ENCODE measurements at regions not wholly inside any gene's neighbourhood (a gene's known extent, or its start where the extent isn't known, plus 50 kb on each side); places are given as distances from the start of the nearest gene placed in this dataset.

DNA sequence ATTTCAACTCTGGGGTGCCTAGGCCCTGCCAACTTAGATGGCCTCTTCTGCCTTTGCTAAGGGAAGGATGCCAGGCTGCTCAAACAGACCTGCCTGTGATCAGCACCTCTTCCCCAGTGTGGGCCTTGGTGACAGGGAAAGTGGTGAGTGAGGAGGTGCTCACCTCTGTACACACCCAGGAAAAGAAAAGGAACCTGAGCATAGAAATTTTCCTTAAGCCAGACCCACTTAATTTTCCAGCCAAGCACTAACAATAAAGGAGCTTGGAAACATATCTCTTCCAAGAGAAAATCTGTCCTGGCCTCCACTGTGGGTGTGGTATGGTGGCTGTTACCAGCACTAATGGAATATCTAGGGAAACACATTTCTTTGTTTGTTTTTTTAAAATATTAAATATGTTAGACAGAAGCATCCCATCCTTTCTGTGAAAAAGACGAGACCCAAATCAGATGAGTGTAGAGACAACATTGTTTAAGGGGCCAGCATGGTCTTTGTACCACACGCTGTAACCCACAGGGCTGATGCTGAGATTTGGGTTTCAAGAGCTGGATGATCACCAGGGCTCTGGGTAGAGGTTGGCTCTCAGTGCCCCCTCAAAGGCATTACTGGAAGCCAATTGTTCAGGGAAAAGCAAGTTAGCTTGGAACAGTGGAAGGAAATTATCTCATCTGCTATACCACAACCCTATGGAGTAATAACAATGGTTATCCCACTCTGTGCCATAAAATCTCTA is 472.2 kb downstream of the INSC start:
- TF ChIP-seq Cebpa-rat (IDR thresholded peaks at IDR 0.05) = no peak
- Histone ChIP-seq H3K27ac (no peak overlapping the region), H3K36me3 (no peaks in the 10 kb centered on the region), H3K9me3 (no peaks in the 10 kb centered on the region), H3K9ac (no peak overlapping the region), H4K20me1 (no peaks in the 10 kb centered on the region), H3K4me1 (no peaks in the 10 kb centered on the region), H3K27me3 (no peaks in the 10 kb centered on the region), H3K4me2 (no peak overlapping the region), H3K4me3 (no peak overlapping the region)

DNA sequence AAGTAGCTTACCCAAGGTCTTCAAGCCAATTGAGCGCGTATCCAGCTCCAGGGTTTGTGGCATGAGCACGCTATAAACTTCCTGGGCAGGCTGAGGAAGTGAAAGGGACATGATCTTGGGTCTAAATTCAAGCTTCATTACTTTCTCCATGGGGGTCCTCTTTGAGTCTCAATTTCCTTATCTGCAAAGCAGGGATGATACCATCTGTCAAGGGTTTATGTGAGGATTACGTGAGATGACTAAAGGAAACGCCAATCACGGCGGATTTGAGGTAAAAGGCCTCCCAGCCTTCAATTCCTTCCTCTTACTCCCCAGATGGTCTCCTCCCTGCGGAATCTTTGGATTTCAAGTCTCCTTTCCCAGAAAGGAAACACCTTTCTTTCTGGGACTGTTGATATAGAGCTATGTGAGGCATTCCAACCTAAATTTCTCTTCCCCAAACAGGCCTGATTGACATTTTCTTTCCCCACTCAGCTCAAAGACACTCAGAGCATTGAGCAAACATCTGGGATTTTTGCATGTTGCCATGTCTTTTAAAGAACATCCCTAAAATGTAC is 474.4 kb downstream of the INSC start:
- Histone ChIP-seq H3K4me3 (no peak overlapping the region), H3K27ac (no peak overlapping the region), H3K36me3 (no peaks in the 10 kb centered on the region), H3K9me3 (no peaks in the 10 kb centered on the region), H3K27me3 (no peaks in the 10 kb centered on the region), H4K20me1 (no peaks in the 10 kb centered on the region), H3K4me2 (no peak overlapping the region), H3K9ac (no peak overlapping the region), H3K4me1 (no peaks in the 10 kb centered on the region)
- no peak for TF ChIP-seq Cebpa-rat (IDR thresholded peaks at IDR 0.05)

DNA sequence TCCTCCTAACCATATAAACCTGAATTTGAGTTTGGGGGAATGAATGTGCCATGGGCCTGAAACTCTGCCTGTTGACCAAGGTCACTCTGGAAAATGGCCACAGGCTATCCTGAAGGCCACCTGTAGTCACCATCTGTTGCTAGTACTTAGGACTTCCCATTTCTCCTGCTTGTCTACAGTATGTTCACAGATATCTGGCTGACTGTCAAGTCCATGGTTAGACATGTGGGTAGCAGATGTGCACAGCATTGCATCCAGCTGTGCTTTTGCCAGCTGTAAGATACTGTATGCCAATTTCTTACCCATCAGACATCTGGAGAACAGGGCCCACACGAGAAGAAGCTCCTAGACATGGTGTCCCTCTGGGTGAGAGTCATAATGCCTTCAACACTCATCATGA is 475.4 kb downstream of the INSC start:
- no peak overlapping the region for H3K9ac ChIP-seq
- no peaks in the 10 kb centered on the region for H3K9me3 ChIP-seq
- no peaks in the 10 kb centered on the region for H4K20me1 ChIP-seq
- no peak overlapping the region for H3K27ac ChIP-seq
- no peak overlapping the region for H3K4me2 ChIP-seq
- H3K27me3 ChIP-seq = no peaks in the 10 kb centered on the region
- no peaks in the 10 kb centered on the region for H3K36me3 ChIP-seq
- H3K4me1 ChIP-seq = no peaks in the 10 kb centered on the region
- TF ChIP-seq Cebpa-rat (IDR thresholded peaks at IDR 0.05) = no peak
- no peak overlapping the region for H3K4me3 ChIP-seq

DNA sequence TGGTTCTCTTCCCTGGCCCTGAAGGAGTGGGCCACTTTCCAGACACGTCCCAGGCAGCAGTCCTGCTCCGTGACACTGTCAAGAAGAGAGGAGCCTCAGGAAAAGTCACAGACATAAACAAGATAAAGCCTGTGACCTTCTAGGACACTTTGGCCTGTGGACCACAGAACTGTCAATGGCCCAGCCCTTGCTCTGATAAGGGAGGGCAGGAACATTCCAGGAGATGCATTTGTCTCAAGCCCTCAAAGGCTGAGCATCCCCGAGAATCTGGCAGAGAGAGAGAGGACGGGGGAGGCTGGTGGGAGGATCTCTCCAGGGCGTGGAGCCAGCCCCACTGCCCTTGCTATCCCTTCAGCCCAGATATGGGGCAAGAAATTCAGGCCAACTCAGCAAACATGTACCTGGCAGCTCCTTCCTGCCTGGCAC is 476.4 kb downstream of the INSC start:
- TF ChIP-seq Cebpa-rat (IDR thresholded peaks at IDR 0.05) = no peak
- Histone ChIP-seq H3K36me3 (no peaks in the 10 kb centered on the region), H3K4me3 (no peak overlapping the region), H3K4me1 (no peaks in the 10 kb centered on the region), H3K4me2 (no peak overlapping the region), H3K9me3 (no peaks in the 10 kb centered on the region), H3K27me3 (no peaks in the 10 kb centered on the region), H3K27ac (no peak overlapping the region), H3K9ac (no peak overlapping the region), H4K20me1 (no peaks in the 10 kb centered on the region)

DNA sequence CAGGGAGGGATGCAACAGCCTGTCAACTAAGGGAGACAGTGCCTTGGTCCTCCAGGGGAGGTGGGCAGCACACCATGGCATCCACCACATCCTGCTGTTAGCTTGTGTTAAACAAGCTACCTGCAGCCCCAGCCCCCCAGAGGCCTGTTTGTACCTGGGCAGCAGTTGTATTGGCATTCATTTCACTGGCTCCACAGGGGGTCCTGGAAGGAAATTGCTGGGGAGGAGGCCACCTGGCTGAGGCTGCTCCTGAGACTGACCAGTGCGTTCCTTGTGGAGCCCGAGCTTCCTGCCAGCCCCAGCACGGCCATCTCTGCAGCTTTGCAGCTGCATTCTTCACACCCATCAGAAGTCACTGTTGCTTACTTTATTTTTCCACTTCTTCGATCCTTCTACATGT is 479.9 kb downstream of the INSC start:
- Histone ChIP-seq H3K27me3 (no peaks in the 10 kb centered on the region), H3K4me3 (no peak overlapping the region), H3K9me3 (no peaks in the 10 kb centered on the region), H3K4me1 (no peaks in the 10 kb centered on the region), H3K4me2 (no peak overlapping the region), H3K27ac (no peak overlapping the region), H3K9ac (no peak overlapping the region), H3K36me3 (no peaks in the 10 kb centered on the region), H4K20me1 (no peaks in the 10 kb centered on the region)
- no peak for TF ChIP-seq Cebpa-rat (IDR thresholded peaks at IDR 0.05)

DNA sequence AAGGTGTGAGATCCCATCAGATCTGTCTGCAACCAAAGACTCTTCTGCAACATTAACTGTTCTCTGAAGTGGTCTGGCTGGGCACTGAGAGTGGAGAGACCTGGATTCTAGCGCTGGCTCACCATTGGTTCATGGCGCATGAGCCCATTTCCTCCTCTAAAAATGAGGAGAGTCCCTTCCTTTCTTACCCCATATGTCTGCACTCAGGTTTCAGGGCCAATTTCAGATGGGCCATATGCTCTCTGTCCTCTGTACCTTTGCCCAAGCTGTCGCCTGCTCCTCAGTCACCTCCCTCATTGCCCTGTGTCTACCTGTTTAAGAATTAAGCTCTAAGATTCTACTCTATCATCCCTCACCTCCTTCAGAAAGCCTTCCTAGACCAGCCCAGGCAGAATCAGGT is 484.7 kb downstream of the INSC start:
- H3K4me1 ChIP-seq = no peaks in the 10 kb centered on the region
- no peak overlapping the region for H3K9ac ChIP-seq
- no peak for TF ChIP-seq Cebpa-rat (IDR thresholded peaks at IDR 0.05)
- no peak overlapping the region for H3K4me2 ChIP-seq
- H3K27me3 ChIP-seq = no peaks in the 10 kb centered on the region
- no peaks in the 10 kb centered on the region for H3K36me3 ChIP-seq
- H3K27ac ChIP-seq = no peak overlapping the region
- no peaks in the 10 kb centered on the region for H4K20me1 ChIP-seq
- H3K4me3 ChIP-seq = no peak overlapping the region
- no peaks in the 10 kb centered on the region for H3K9me3 ChIP-seq

DNA sequence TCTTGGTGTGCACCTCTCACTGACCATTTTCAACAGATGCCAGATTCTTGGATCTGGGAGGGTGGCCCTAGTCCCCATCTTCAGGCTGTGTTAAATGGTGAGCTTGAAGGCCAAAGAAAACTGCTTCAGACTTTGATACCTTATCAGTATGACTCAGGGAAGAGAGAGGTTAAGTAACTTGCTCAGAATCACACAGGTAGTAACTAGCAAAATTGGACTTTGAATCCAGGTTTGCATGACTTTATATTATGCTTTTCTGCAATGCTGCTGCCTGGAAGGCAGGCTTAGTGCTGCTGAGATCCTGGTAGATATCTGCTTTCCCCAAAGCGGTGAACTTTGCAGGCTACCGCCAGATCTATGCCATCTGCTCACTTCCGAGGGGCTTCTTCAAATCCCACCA is 487.3 kb downstream of the INSC start:
- no peaks in the 10 kb centered on the region for H3K27me3 ChIP-seq
- H3K27ac ChIP-seq = no peak overlapping the region
- no peaks in the 10 kb centered on the region for H3K4me1 ChIP-seq
- H3K9ac ChIP-seq = no peak overlapping the region
- H3K36me3 ChIP-seq = no peaks in the 10 kb centered on the region
- H4K20me1 ChIP-seq = no peaks in the 10 kb centered on the region
- no peak for TF ChIP-seq Cebpa-rat (IDR thresholded peaks at IDR 0.05)
- H3K9me3 ChIP-seq = no peaks in the 10 kb centered on the region
- H3K4me3 ChIP-seq = no peak overlapping the region
- no peak overlapping the region for H3K4me2 ChIP-seq

DNA sequence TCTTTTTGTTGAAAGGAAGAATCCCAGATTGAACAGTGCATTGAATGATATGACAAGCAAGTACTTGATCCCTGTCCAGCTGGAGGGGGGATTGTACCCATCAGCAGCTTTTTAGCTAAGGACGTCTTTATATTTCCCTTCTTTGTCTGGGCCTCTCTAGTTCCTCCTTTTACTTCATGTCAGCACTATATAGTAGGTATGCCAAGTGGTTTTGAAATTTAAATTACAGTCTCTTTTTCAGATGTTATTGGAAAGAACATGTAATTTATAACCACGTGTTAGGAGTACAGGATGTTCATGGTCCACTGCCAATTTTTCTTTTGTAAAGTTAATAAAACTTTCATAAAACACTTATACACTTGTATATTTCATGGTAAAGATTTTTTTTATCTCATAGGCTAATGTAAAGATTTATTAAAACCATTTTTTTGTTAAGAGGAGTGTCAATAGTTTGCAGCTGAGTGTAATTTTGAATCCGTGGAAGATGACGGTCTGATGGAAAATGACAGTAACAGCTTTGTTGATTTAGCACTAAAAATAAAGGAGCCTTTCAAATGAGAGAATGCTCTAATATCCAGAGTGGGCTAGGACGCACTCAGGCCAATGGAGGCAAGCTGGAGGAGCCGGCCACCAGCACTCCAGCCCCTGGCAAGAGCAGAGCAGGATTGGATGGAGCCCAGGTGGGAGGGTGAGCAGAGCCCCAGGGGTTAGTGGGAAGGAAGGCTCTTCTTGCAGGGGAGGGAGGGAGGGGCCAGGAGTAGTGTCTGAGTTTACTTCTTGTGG is 488.3 kb downstream of the INSC start:
- H3K4me2 ChIP-seq = no peak overlapping the region
- H3K4me1 ChIP-seq = no peaks in the 10 kb centered on the region
- no peaks in the 10 kb centered on the region for H4K20me1 ChIP-seq
- no peaks in the 10 kb centered on the region for H3K9me3 ChIP-seq
- no peak overlapping the region for H3K9ac ChIP-seq
- TF ChIP-seq Cebpa-rat (IDR thresholded peaks at IDR 0.05) = no peak
- H3K27me3 ChIP-seq = no peaks in the 10 kb centered on the region
- no peak overlapping the region for H3K4me3 ChIP-seq
- no peak overlapping the region for H3K27ac ChIP-seq
- no peaks in the 10 kb centered on the region for H3K36me3 ChIP-seq

DNA sequence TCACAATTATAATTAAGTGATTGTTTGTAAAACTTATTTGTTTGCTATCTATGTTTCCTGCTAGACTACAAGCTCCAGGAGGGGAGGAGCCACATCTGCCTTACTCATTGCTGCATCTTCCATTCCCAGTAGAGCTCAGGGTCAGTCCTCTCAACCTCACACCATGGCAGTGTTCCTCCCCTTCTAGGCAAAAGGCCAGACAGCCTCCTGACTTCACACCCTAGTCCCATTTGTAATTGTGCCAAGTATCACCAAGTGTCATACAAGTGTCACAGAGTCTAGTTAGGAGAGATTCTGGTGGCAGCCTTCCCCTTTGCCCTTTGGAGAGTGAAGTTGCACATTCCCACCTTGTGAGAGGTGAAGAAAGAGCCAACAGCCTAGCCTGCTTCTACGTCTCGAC is 490.4 kb downstream of the INSC start:
- Histone ChIP-seq H3K9ac (no peak overlapping the region), H3K4me1 (no peaks in the 10 kb centered on the region), H3K27me3 (no peaks in the 10 kb centered on the region), H3K4me2 (no peak overlapping the region), H4K20me1 (no peaks in the 10 kb centered on the region), H3K9me3 (no peaks in the 10 kb centered on the region), H3K4me3 (no peak overlapping the region), H3K27ac (no peak overlapping the region), H3K36me3 (no peaks in the 10 kb centered on the region)
- TF ChIP-seq Cebpa-rat (IDR thresholded peaks at IDR 0.05) = no peak

DNA sequence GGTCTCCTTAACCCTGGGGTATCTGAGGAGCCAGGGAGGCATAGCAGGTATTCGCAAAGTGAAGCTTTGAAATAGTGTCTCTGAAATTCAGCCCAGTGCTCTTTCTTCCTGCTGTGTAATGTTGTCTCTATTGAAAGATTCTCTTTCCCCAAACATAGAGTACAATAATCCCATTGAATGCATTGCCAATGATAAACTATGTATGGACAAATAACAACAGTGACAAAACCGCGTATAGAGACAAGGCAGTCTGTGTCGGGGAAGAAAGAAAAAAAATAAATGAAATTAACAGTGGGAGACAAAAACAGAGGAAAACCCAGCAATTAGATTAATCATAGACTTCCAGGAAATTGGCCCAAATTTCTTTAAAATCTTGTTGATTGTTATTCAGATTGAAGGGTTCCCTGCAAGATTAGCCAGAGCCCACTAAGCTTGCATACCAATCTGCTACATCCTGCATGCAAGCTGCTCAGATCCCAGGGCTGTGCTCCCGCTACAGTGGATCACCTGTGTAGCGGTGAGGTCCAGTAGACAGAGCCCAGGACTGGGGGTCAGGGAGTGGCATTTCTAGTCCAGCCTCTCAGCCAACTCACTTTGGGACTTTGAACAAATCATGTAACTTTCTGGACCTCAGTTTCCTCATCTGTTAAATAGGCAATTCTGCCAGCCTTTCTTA is 492.8 kb downstream of the INSC start:
- no peak for TF ChIP-seq Cebpa-rat (IDR thresholded peaks at IDR 0.05)
- no peaks in the 10 kb centered on the region for H3K9me3 ChIP-seq
- H3K27me3 ChIP-seq = no peaks in the 10 kb centered on the region
- H3K4me2 ChIP-seq = no peak overlapping the region
- no peaks in the 10 kb centered on the region for H3K4me1 ChIP-seq
- H3K9ac ChIP-seq = no peak overlapping the region
- no peak overlapping the region for H3K4me3 ChIP-seq
- H3K36me3 ChIP-seq = no peaks in the 10 kb centered on the region
- no peak overlapping the region for H3K27ac ChIP-seq
- no peaks in the 10 kb centered on the region for H4K20me1 ChIP-seq

All from BLaER1 (cell line).